OCI-LY7 (cell line): ENCODE measurements at regions not wholly inside any gene's neighbourhood (a gene's known extent, or its start where the extent isn't known, plus 50 kb on each side); places are given as distances from the start of the nearest gene placed in this dataset.
A peak's percentile ranks its signal among the peaks of the same experiment; 100 is the strongest.

ENCODE experiments used
- BruUV-seq: library from RNA; stranded (reverse); fragments of 400-500 nt; replicated peaks from 2 replicates; lab custom pipeline; 2021; lab: Mats Ljungman, UMichigan
- CTCF ChIA-PET: fragments of 300-600 bp; sonication (Branson Sonifier 250); formaldehyde crosslinking; loops from one replicate; lab custom pipeline; 2022; ENCODE audit warnings: antibody characterized with exemption; ENCODE audit not compliant: unreplicated experiment; lab: Charles Lee
- POLR2A ChIA-PET: fragments of 300-600 bp; sonication (Branson Sonifier 250); formaldehyde crosslinking; loops from one replicate; lab custom pipeline; 2022; ENCODE audit warnings: antibody characterized with exemption; lab: Charles Lee
- DNase-seq: peaks from one replicate; pipeline ENCODE4 v3.0.0-alpha.2; 2015; ENCODE audit warnings: low spot score
- H2AFZ ChIP-seq: fragments of 200-600 bp; sonication (generic), shearing (Covaris generic); 2 replicates; pipeline ENCODE4 v1.6.1; 2014; ENCODE audit warnings: mild to moderate bottlenecking, antibody characterized with exemption, low read length, moderate library complexity
- H3K27ac ChIP-seq: fragments of 200-600 bp; sonication (generic); 2 replicates; pipeline ENCODE4 v1.5.1; 2014; ENCODE audit warnings: mixed run types, low read depth, mild to moderate bottlenecking, moderate library complexity, low read length, inconsistent platforms; ENCODE audit not compliant: poor library complexity, severe bottlenecking
- H3K36me3 ChIP-seq: fragments of 200-600 bp; sonication (generic); 2 replicates; pipeline ENCODE4 v1.6.1; 2014; ENCODE audit warnings: mild to moderate bottlenecking, antibody characterized with exemption, low read length, moderate library complexity, mixed read lengths; ENCODE audit not compliant: insufficient read depth
- H3K4me1 ChIP-seq: fragments of 200-600 bp; sonication (generic); 2 replicates; pipeline ENCODE4 v1.5.1; 2014; ENCODE audit warnings: mild to moderate bottlenecking, low read length; ENCODE audit not compliant: insufficient read depth, poor library complexity, severe bottlenecking
- H3K4me2 ChIP-seq: fragments of 200-600 bp; sonication (generic); 2 replicates; pipeline ENCODE4 v1.6.1; 2014; ENCODE audit warnings: mild to moderate bottlenecking, low read length
- H3K4me3 ChIP-seq: fragments of 200-600 bp; sonication (generic); 2 replicates; pipeline ENCODE4 v1.5.1; 2014; ENCODE audit warnings: mild to moderate bottlenecking, low read depth, low read length; ENCODE audit not compliant: poor library complexity, severe bottlenecking
- H3K79me2 ChIP-seq: fragments of 200-600 bp; sonication (generic); 2 replicates; pipeline ENCODE4 v1.6.1; 2016; ENCODE audit warnings: low read depth, mild to moderate bottlenecking, low read length, moderate library complexity, mixed read lengths; ENCODE audit not compliant: insufficient read depth
- H3K9me2 ChIP-seq: fragments of 200-600 bp; sonication (generic); 2 replicates; pipeline ENCODE4 v1.6.1; 2016; ENCODE audit warnings: mild to moderate bottlenecking, low read length, mixed read lengths; ENCODE audit not compliant: insufficient read depth
- H3K9me3 ChIP-seq: fragments of 200-600 bp; sonication (generic); 2 replicates; pipeline ENCODE4 v1.6.1; 2014; ENCODE audit warnings: mild to moderate bottlenecking, mixed run types, low read length, mixed read lengths
- H4K20me1 ChIP-seq: fragments of 200-600 bp; sonication (generic); 2 replicates; pipeline ENCODE4 v1.6.1; 2014; ENCODE audit warnings: mild to moderate bottlenecking, antibody characterized with exemption, low read length, moderate library complexity, mixed read lengths; ENCODE audit not compliant: insufficient read depth
- CTCF ChIP-seq: fragments of 200-600 bp; sonication (generic); conservative IDR thresholded peaks from 2 replicates; pipeline ENCODE4 v1.5.1; 2014; ENCODE audit warnings: mild to moderate bottlenecking, antibody characterized with exemption, low read length, moderate library complexity, mixed read lengths
- EZH2phosphoT487 ChIP-seq: fragments of 200-600 bp; sonication (generic); IDR thresholded peaks from 2 replicates; pipeline ENCODE4 v1.6.1; 2018; ENCODE audit warnings: low read depth, borderline replicate concordance, mild to moderate bottlenecking, mixed run types, antibody characterized with exemption, low read length, moderate library complexity, mixed read lengths
- intact Hi-C: fragments of 100-400 bp; cut with micrococcal nuclease; formaldehyde crosslinking; loops from one replicate; pipeline ENCODE4 v1.10.0; 2022; ENCODE audit not compliant: unreplicated experiment

GRCh38 chr18:72160510-72161445 lies 383.4 kb downstream of the CBLN2 start:
- no peak for DNase-seq
- Histone ChIP-seq H4K20me1 (no peaks in the 10 kb centered on the region), H3K4me2 (peak overlapping the region; percentile 16; the same call in 1 of the 2 replicates), H3K36me3 (no peaks in the 10 kb centered on the region), H3K79me2 (no peaks in the 10 kb centered on the region), H3K4me3 (no peak overlapping the region), H3K9me2 (no peaks in the 10 kb centered on the region), H3K9me3 (no peaks in the 10 kb centered on the region), H2AFZ (peak overlapping the region; percentile 50; the same call in 1 of the 2 replicates), H3K27ac (no peak overlapping the region), H3K4me1 (no peaks in the 10 kb centered on the region)
- ChIA-PET POLR2A (interaction anchor here (1.1 to 1.5 kb wide), 2 partner anchors 10 to 11 kb away, joined by 3 to 4 read pairs; no protein-coding TSS in a partner anchor), CTCF (no interaction called here)
- TF ChIP-seq CTCF (no peak), EZH2phosphoT487 (no peak)
- BruUV-seq = no TSS peak
- intact Hi-C loops = no loop called here

GRCh38 chr18:72155327-72155726 lies 388.8 kb downstream of the CBLN2 start:
- no peaks in the 10 kb centered on the region for H3K9me3 ChIP-seq
- H3K9me2 ChIP-seq = no peaks in the 10 kb centered on the region
- no peak for DNase-seq
- TF ChIP-seq CTCF = no peak
- no peak for TF ChIP-seq EZH2phosphoT487
- H3K4me1 ChIP-seq = no peaks in the 10 kb centered on the region
- no TSS peak for BruUV-seq
- H2AFZ ChIP-seq = no peak overlapping the region
- ChIA-PET POLR2A (no interaction called here), CTCF (no interaction called here)
- intact Hi-C loops = no loop called here
- H3K27ac ChIP-seq = no peak overlapping the region
- H3K36me3 ChIP-seq = no peaks in the 10 kb centered on the region
- H3K4me2 ChIP-seq = no peak overlapping the region
- no peaks in the 10 kb centered on the region for H4K20me1 ChIP-seq
- no peak overlapping the region for H3K4me3 ChIP-seq
- H3K79me2 ChIP-seq = no peaks in the 10 kb centered on the region

- Histone ChIP-seq H3K9me2 (no peaks in the 10 kb centered on the region), H3K36me3 (no peaks in the 10 kb centered on the region), H3K4me3 (no peak overlapping the region), H4K20me1 (no peaks in the 10 kb centered on the region), H3K79me2 (no peaks in the 10 kb centered on the region), H3K4me2 (no peak overlapping the region), H3K9me3 (no peaks in the 10 kb centered on the region), H2AFZ (no peak overlapping the region), H3K27ac (no peak overlapping the region), H3K4me1 (no peaks in the 10 kb centered on the region)
- TF ChIP-seq EZH2phosphoT487 = no peak
- TF ChIP-seq CTCF = no peak
- POLR2A ChIA-PET = no interaction called here
- intact Hi-C loops = no loop called here
- no TSS peak for BruUV-seq
- no peak for DNase-seq
- CTCF ChIA-PET = no interaction called here
Measured at GRCh38 chr18:72154926-72155325, 389.2 kb downstream of the CBLN2 start.
